HG02981 (cell line): ENCODE measurements at regions not wholly inside any gene's neighbourhood (a gene's known extent, or its start where the extent isn't known, plus 50 kb on each side); places are given as distances from the start of the nearest gene placed in this dataset.
"Not testable (repeated sequence)": the region's sequence is repeated elsewhere in the genome, so short reads cannot be mapped to it uniquely, and the experiment has no call there.

Experiments used
- ATAC-seq: cut with Tn5 transposase; IDR thresholded peaks from one replicate; pipeline ENCODE4 v1.9.1; 2021; ENCODE audit warnings: mild to moderate bottlenecking, moderate library complexity; ENCODE audit not compliant: unreplicated experiment

- ATAC-seq = no peak
Observed at GRCh38 chr17:70369391-70369790, 200.1 kb downstream of the KCNJ2 start.

GRCh38 chr17:70370816-70371215 is 201.5 kb downstream of the KCNJ2 start:
- ATAC-seq = no peak

- ATAC-seq = no peak
Observed at GRCh38 chr17:70373369-70373768, 204.0 kb downstream of the KCNJ2 start.

GRCh38 chr17:70374496-70374895 is 205.2 kb downstream of the KCNJ2 start:
- ATAC-seq = no peak

- no peak for ATAC-seq
Observed at GRCh38 chr17:70375406-70375805, 206.1 kb downstream of the KCNJ2 start.

- no peak for ATAC-seq
Observed at GRCh38 chr17:70375813-70376770, 206.8 kb downstream of the KCNJ2 start.

- no peak for ATAC-seq
Observed at GRCh38 chr17:70377654-70378053, 208.3 kb downstream of the KCNJ2 start.

GRCh38 chr17:70378076-70378475 is 208.7 kb downstream of the KCNJ2 start:
- no peak for ATAC-seq

- no peak for ATAC-seq
Observed at GRCh38 chr17:70379945-70380344, 210.6 kb downstream of the KCNJ2 start.

- ATAC-seq = not testable (repeated sequence)
Observed at GRCh38 chr17:70381916-70382315, 212.6 kb downstream of the KCNJ2 start.

- ATAC-seq = no peak
Observed at GRCh38 chr17:70388326-70388725, 219.0 kb downstream of the KCNJ2 start.

GRCh38 chr17:70389232-70389757 is 220.0 kb downstream of the KCNJ2 start:
- not testable (repeated sequence) for ATAC-seq

- no peak for ATAC-seq
Observed at GRCh38 chr17:70390049-70390448, 220.7 kb downstream of the KCNJ2 start.

- ATAC-seq = no peak
Observed at GRCh38 chr17:70394473-70395232, 225.3 kb downstream of the KCNJ2 start.

GRCh38 chr17:70405492-70406220 is 236.3 kb downstream of the KCNJ2 start:
- peak; percentile 88 for ATAC-seq

- no peak for ATAC-seq
Observed at GRCh38 chr17:70407506-70407905, 238.2 kb downstream of the KCNJ2 start.

GRCh38 chr17:70408768-70409167 is 239.4 kb downstream of the KCNJ2 start:
- no peak for ATAC-seq

- ATAC-seq = no peak
Observed at GRCh38 chr17:70414300-70414699, 245.0 kb downstream of the KCNJ2 start.

- no peak for ATAC-seq
Observed at GRCh38 chr17:70420861-70421445, 251.6 kb downstream of the KCNJ2 start.

- ATAC-seq = no peak
Observed at GRCh38 chr17:70422862-70423261, 253.5 kb downstream of the KCNJ2 start.

- no peak for ATAC-seq
Observed at GRCh38 chr17:70423562-70423961, 254.2 kb downstream of the KCNJ2 start.
